H1 (cell line): ENCODE measurements at regions not wholly inside any gene's neighbourhood (a gene's known extent, or its start where the extent isn't known, plus 50 kb on each side); places are given as distances from the start of the nearest gene placed in this dataset.

ENCODE experiments used
- ASH2L ChIP-seq: fragments of 200-600, 300-600 bp; sonication (generic); IDR thresholded peaks from one replicate; pipeline ENCODE4 v1.7.1; 2017; ENCODE audit warnings: low read length
- CHD7 ChIP-seq: fragments of 300-600 bp; sonication (generic); IDR thresholded peaks from 2 replicates; pipeline ENCODE4 v1.7.1; 2012; ENCODE audit warnings: low read length, moderate library complexity, mild to moderate bottlenecking, inconsistent platforms; ENCODE audit not compliant: insufficient replicate concordance
- EGR1 ChIP-seq: IDR thresholded peaks from 2 replicates; pipeline ENCODE4 v1.6.1; 2011; ENCODE audit warnings: low read depth, low read length, borderline replicate concordance
- KDM5A ChIP-seq: fragments of 200-600 bp; IDR thresholded peaks from 2 replicates; pipeline ENCODE4 v1.7.1; 2012; ENCODE audit warnings: mild to moderate bottlenecking, low read length, inconsistent platforms, mixed read lengths
- POU5F1 ChIP-seq: IDR thresholded peaks from 2 replicates; pipeline ENCODE4 v1.6.1; 2011; ENCODE audit warnings: low read depth, mild to moderate bottlenecking, low read length, moderate library complexity
- RNF2 ChIP-seq: fragments of 200-900, 300-1000 bp; sonication (generic); IDR thresholded peaks from 2 replicates; pipeline ENCODE4 v1.7.1; 2016; ENCODE audit warnings: borderline replicate concordance, low read depth, mild to moderate bottlenecking, antibody characterized with exemption, low read length; ENCODE audit not compliant: poor library complexity, severe bottlenecking; ENCODE audit errors: missing control alignments
- SRF ChIP-seq: IDR thresholded peaks from 2 replicates; pipeline ENCODE4 v1.6.1; 2011; ENCODE audit warnings: mild to moderate bottlenecking, low read depth, low read length, moderate library complexity
- TEAD4 ChIP-seq: IDR thresholded peaks from 2 replicates; pipeline ENCODE4 v1.6.1; 2012; ENCODE audit warnings: low read depth, low read length, inconsistent platforms, mixed read lengths
- YY1 ChIP-seq: IDR thresholded peaks from 2 replicates; pipeline ENCODE4 v1.6.1; 2011; ENCODE audit warnings: low read depth, mild to moderate bottlenecking, low read length
- ZNF274 ChIP-seq: IDR thresholded peaks from 2 replicates; pipeline ENCODE4 v1.7.0; 2012; ENCODE audit warnings: low read length, borderline replicate concordance; ENCODE audit errors: extremely low read depth
- TF ChIP-seq, protein P1 (sequence below): IDR thresholded peaks from 2 replicates; pipeline ENCODE4 v1.6.1; 2011; ENCODE audit warnings: low read length, improper control_type of control experiment

DNA sequence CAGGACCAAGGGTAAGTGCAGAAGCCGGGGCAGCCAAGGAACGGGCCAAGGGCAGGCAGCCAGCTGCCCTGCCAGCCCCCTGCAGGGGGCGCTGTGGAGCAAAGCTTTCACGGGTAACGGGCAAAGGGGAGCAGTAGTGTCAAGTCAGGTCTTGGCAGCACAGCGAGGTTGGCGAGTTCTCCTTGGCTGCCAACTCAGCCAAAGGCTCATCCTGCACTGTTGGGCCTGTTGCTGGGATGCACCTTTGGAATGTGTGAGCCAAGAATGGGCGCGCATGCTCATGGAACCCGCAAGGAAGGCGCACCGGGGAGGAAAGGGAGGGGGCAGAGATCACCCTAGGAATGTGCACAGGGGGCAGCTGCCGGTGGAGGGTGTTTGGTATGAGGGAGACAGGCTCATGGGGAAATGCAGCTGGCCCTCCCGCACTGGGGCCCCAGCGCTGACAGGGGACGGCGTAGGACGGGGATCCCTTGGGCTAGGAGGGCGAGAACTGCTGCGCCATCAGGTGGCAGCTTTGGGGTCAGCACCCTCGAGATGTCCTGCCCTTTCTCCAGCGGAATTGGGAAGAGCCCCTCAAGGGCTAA, 138.0 kb downstream of the ASCL4 start (continued):
- TF ChIP-seq TEAD4 (peak; percentile 37; the same call in 1 of the 2 replicates), RNF2 (no peak), KDM5A (no peak), ZNF274 (no peak), POU5F1 (no peak), ASH2L (peak; percentile 80), YY1 (no peak), SRF (no peak), EGR1 (no peak), CHD7 (no peak)
- TF ChIP-seq, protein P1, sequence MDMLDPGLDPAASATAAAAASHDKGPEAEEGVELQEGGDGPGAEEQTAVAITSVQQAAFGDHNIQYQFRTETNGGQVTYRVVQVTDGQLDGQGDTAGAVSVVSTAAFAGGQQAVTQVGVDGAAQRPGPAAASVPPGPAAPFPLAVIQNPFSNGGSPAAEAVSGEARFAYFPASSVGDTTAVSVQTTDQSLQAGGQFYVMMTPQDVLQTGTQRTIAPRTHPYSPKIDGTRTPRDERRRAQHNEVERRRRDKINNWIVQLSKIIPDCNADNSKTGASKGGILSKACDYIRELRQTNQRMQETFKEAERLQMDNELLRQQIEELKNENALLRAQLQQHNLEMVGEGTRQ: no peak
